HEK293 (cell line): ENCODE measurements at regions not wholly inside any gene's neighbourhood (a gene's known extent, or its start where the extent isn't known, plus 50 kb on each side); places are given as distances from the start of the nearest gene placed in this dataset.

Experiments used
- CTCF ChIA-PET: fragments of 350-600 bp; formaldehyde crosslinking; extraction: SDS; loops from one replicate; lab custom pipeline; 2021; ENCODE audit warnings: antibody characterized with exemption; lab: Yijun Ruan, JAX
- POLR2A ChIA-PET: fragments of 300-600 bp; formaldehyde crosslinking; extraction: SDS; loops from one replicate; lab custom pipeline; 2020; ENCODE audit warnings: antibody characterized with exemption, inconsistent platforms; lab: Yijun Ruan, JAX
- H3K27ac ChIP-seq: fragments of 200-500 bp; sonication (Bioruptor generic); 2 replicates; pipeline ENCODE4 v1.5.1; 2014; ENCODE audit warnings: low read depth, low read length, control low read depth, inconsistent platforms; ENCODE audit errors: extremely low read depth
- H3K36me3 ChIP-seq, 2 experiments: fragments of 200-500 bp in 1 of 2; sonication (Bioruptor generic) in 1 of 2; 1 replicate in 1 of 2; 2 replicates in 1 of 2; pipeline ENCODE4 v1.5.1; 2014 to 2017; ENCODE audit warnings: inconsistent platforms in 2 of 2, low read length in 2 of 2; ENCODE audit not compliant: control insufficient read depth in 2 of 2, insufficient read depth in 1 of 2
- H3K4me1 ChIP-seq: fragments of 200-500 bp; sonication (Bioruptor generic); 2 replicates; pipeline ENCODE4 v1.5.1; 2014; ENCODE audit warnings: mild to moderate bottlenecking, low read length, inconsistent platforms; ENCODE audit not compliant: control insufficient read depth, insufficient read depth
- H3K4me3 ChIP-seq: 2 replicates; pipeline ENCODE4 v1.5.1; 2011; ENCODE audit warnings: low read depth, mild to moderate bottlenecking, control low read depth, low read length, moderate library complexity
- H3K9me3 ChIP-seq: fragments of 200-500 bp; sonication (Bioruptor generic); 2 replicates; pipeline ENCODE4 v1.5.1; 2014; ENCODE audit warnings: low read depth, low read length, inconsistent platforms; ENCODE audit not compliant: control insufficient read depth, insufficient read depth
- EGR2 ChIP-seq: fragments of 450-650 bp; formaldehyde crosslinking; IDR thresholded peaks from 2 replicates; pipeline ENCODE4 v1.5.1; 2016; ENCODE audit warnings: low read depth, missing biosample characterization, missing genetic modification characterization
- GLI2 ChIP-seq: fragments of 450-650 bp; formaldehyde crosslinking; IDR thresholded peaks from 2 replicates; pipeline ENCODE4; 2017; ENCODE audit warnings: missing biosample characterization, missing genetic modification characterization, low read depth, borderline replicate concordance
- PATZ1 ChIP-seq: fragments of 450-650 bp; formaldehyde crosslinking; IDR thresholded peaks from 2 replicates; pipeline ENCODE4 v1.5.1; 2016; ENCODE audit warnings: missing biosample characterization, missing genetic modification characterization
- RBAK ChIP-seq: fragments of 450-650 bp; formaldehyde crosslinking; IDR thresholded peaks from 2 replicates; pipeline ENCODE4 v1.5.1; 2016; ENCODE audit warnings: missing biosample characterization, missing genetic modification characterization
- SALL2 ChIP-seq: fragments of 450-650 bp; formaldehyde crosslinking; IDR thresholded peaks from 2 replicates; pipeline ENCODE4 v1.5.0; 2017; ENCODE audit warnings: missing biosample characterization, mild to moderate bottlenecking, missing genetic modification characterization, borderline replicate concordance
- SETDB1 ChIP-seq: IDR thresholded peaks from one replicate; pipeline ENCODE4 v1.6.1; 2017; ENCODE audit warnings: mild to moderate bottlenecking, low read length, moderate library complexity, mixed read lengths; ENCODE audit not compliant: insufficient read length
- ZBTB7A ChIP-seq: fragments of 450-650 bp; formaldehyde crosslinking; IDR thresholded peaks from 2 replicates; pipeline ENCODE4 v1.5.1; 2016; ENCODE audit warnings: low read depth, missing biosample characterization, missing genetic modification characterization
- ZNF174 ChIP-seq: fragments of 450-650 bp; formaldehyde crosslinking; IDR thresholded peaks from 2 replicates; pipeline ENCODE4 v1.5.0; 2017; ENCODE audit warnings: missing biosample characterization, mild to moderate bottlenecking, missing genetic modification characterization
- ZNF19 ChIP-seq: fragments of 450-650 bp; formaldehyde crosslinking; IDR thresholded peaks from 2 replicates; pipeline ENCODE4; 2016; ENCODE audit warnings: missing biosample characterization, missing genetic modification characterization, low read depth
- ZNF221 ChIP-seq: fragments of 450-650 bp; formaldehyde crosslinking; IDR thresholded peaks from 2 replicates; pipeline ENCODE4 v1.5.1; 2017; ENCODE audit warnings: missing biosample characterization, missing genetic modification characterization, borderline replicate concordance
- ZNF394 ChIP-seq: fragments of 450-650 bp; formaldehyde crosslinking; IDR thresholded peaks from 2 replicates; pipeline ENCODE4 v1.5.1; 2016; ENCODE audit warnings: missing biosample characterization, missing genetic modification characterization, mild to moderate bottlenecking, moderate library complexity, borderline replicate concordance
- ZNF423 ChIP-seq: fragments of 450-650 bp; formaldehyde crosslinking; IDR thresholded peaks from 2 replicates; pipeline ENCODE4 v1.5.1; 2016; ENCODE audit warnings: missing biosample characterization, missing genetic modification characterization
- ZNF426 ChIP-seq: fragments of 450-650 bp; formaldehyde crosslinking; IDR thresholded peaks from 2 replicates; pipeline ENCODE4 v1.5.1; 2017; ENCODE audit warnings: missing biosample characterization, missing genetic modification characterization, mild to moderate bottlenecking, inconsistent platforms, moderate library complexity
- ZNF518A ChIP-seq: fragments of 450-650 bp; formaldehyde crosslinking; conservative IDR thresholded peaks from 2 replicates; pipeline ENCODE4 v1.5.1; 2016; ENCODE audit warnings: low read depth, missing biosample characterization, missing genetic modification characterization
- ZNF529 ChIP-seq: fragments of 450-650 bp; formaldehyde crosslinking; IDR thresholded peaks from 2 replicates; pipeline ENCODE4 v1.5.1; 2017; ENCODE audit warnings: missing genetic modification characterization, missing biosample characterization; ENCODE audit not compliant: insufficient replicate concordance
- ZNF549 ChIP-seq: fragments of 450-650 bp; IDR thresholded peaks from 2 replicates; pipeline ENCODE4 v1.5.1; 2018; ENCODE audit warnings: missing biosample characterization, missing genetic modification characterization, mild to moderate bottlenecking, inconsistent platforms, moderate library complexity
- ZNF692 ChIP-seq: fragments of 450-650 bp; formaldehyde crosslinking; IDR thresholded peaks from 2 replicates; pipeline ENCODE4 v1.5.1; 2016; ENCODE audit warnings: missing biosample characterization, missing genetic modification characterization
- ZSCAN18 ChIP-seq: fragments of 450-650 bp; formaldehyde crosslinking; IDR thresholded peaks from 2 replicates; pipeline ENCODE4 v1.5.1; 2016; ENCODE audit warnings: missing biosample characterization, missing genetic modification characterization
- TF ChIP-seq, protein P1 (sequence below): fragments of 450-650 bp; formaldehyde crosslinking; IDR thresholded peaks from 2 replicates; pipeline ENCODE4; 2016; ENCODE audit warnings: missing biosample characterization, missing genetic modification characterization
- TF ChIP-seq, protein P2 (sequence below): fragments of 450-650 bp; formaldehyde crosslinking; IDR thresholded peaks from 2 replicates; pipeline ENCODE4 v1.5.0; 2017; ENCODE audit warnings: missing biosample characterization, missing genetic modification characterization, borderline replicate concordance
- TF ChIP-seq, protein P3 (sequence below): IDR thresholded peaks from 2 replicates; pipeline ENCODE4 v1.6.1; 2011; ENCODE audit warnings: mild to moderate bottlenecking, low read depth, low read length, borderline replicate concordance

DNA sequence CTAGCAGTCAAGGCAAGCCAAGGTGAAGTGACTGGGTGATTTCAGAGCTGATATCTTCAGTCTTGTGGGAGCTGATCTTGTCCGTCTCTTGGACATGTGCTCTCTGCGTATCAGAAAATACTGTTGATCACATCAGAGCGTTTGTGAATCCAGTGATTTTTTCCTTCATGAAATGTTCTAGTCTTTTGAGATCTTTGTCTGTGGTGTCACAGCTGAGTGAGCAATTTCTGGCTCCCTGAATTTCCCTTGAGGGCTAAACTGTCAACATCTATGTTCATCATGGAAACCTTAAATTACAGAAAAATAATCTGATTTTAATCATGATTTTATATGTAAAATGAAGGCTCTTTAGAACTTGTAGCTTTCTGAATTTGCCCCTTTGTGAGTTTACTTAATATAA, 432.0 kb downstream of the CCDC85A start (continued):
- TF ChIP-seq ZNF518A (tag by site-specific recombination) (no peak), RBAK (no peak), ZNF174 (tag by site-specific recombination) (no peak), ZNF19 (tag by site-specific recombination) (no peak), ZNF423 (tag by site-specific recombination) (no peak), ZNF529 (tag by site-specific recombination) (no peak), ZNF549 (tag by site-specific recombination) (no peak), SETDB1 (no peak)
- TF ChIP-seq, protein P1, sequence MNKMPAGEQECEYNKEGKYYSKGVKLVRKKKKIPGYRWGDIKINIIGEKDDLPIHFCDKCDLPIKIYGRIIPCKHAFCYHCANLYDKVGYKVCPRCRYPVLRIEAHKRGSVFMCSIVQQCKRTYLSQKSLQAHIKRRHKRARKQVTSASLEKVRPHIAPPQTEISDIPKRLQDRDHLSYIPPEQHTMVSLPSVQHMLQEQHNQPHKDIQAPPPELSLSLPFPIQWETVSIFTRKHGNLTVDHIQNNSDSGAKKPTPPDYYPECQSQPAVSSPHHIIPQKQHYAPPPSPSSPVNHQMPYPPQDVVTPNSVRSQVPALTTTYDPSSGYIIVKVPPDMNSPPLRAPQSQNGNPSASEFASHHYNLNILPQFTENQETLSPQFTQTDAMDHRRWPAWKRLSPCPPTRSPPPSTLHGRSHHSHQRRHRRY (tag by site-specific recombination), result no peak
- TF ChIP-seq, protein P2, sequence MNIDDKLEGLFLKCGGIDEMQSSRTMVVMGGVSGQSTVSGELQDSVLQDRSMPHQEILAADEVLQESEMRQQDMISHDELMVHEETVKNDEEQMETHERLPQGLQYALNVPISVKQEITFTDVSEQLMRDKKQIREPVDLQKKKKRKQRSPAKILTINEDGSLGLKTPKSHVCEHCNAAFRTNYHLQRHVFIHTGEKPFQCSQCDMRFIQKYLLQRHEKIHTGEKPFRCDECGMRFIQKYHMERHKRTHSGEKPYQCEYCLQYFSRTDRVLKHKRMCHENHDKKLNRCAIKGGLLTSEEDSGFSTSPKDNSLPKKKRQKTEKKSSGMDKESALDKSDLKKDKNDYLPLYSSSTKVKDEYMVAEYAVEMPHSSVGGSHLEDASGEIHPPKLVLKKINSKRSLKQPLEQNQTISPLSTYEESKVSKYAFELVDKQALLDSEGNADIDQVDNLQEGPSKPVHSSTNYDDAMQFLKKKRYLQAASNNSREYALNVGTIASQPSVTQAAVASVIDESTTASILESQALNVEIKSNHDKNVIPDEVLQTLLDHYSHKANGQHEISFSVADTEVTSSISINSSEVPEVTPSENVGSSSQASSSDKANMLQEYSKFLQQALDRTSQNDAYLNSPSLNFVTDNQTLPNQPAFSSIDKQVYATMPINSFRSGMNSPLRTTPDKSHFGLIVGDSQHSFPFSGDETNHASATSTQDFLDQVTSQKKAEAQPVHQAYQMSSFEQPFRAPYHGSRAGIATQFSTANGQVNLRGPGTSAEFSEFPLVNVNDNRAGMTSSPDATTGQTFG (tag by site-specific recombination), result no peak
- TF ChIP-seq, protein P3, sequence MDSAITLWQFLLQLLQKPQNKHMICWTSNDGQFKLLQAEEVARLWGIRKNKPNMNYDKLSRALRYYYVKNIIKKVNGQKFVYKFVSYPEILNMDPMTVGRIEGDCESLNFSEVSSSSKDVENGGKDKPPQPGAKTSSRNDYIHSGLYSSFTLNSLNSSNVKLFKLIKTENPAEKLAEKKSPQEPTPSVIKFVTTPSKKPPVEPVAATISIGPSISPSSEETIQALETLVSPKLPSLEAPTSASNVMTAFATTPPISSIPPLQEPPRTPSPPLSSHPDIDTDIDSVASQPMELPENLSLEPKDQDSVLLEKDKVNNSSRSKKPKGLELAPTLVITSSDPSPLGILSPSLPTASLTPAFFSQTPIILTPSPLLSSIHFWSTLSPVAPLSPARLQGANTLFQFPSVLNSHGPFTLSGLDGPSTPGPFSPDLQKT, result no peak

DNA sequence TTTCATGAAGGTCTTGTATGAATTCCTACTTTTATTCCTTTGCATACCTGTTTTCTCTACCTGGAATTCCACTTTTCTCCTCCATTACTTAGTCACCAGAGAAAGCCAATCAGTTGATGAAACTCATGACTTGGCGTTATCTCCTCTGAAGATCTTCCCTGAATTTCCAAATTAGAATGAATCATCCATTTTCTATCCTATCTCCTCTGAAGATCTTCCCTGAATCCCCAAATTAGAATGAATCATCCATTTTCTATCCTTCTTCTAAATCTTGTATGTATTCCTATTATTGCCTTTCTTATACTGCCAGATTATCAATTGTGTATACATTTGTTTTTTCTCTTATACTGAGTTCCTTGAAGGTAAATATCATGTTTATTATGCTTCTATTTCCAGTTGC, 440.4 kb downstream of the CCDC85A start:
- CTCF ChIA-PET, result no interaction called here
- H3K4me3 ChIP-seq, result no peak overlapping the region
- no peaks in the 10 kb centered on the region for H3K4me1 ChIP-seq
- TF ChIP-seq ZNF394 (tag by site-specific recombination), result no peak
- TF ChIP-seq PATZ1 (tag by site-specific recombination), result no peak
- no peak for TF ChIP-seq ZNF221
- no peak for TF ChIP-seq GLI2 (tag by site-specific recombination)
- no peak for TF ChIP-seq ZBTB7A (tag by site-specific recombination)
- TF ChIP-seq SALL2 (tag by site-specific recombination), result no peak
- no peak for TF ChIP-seq ZSCAN18
- no peak for TF ChIP-seq ZNF426
- TF ChIP-seq ZNF692 (tag by site-specific recombination), result no peak
- TF ChIP-seq EGR2, result no peak
- TF ChIP-seq, all 188 proteins: peak for 0
- POLR2A ChIA-PET, result no interaction called here
- Histone ChIP-seq H3K27ac (no peak overlapping the region), H3K9me3 (no peaks in the 10 kb centered on the region), H3K36me3 (no peaks in the 10 kb centered on the region; a peak in 1 of 3 replicates)
